OCI-LY1 (cell line): ENCODE measurements at regions not wholly inside any gene's neighbourhood (a gene's known extent, or its start where the extent isn't known, plus 50 kb on each side); places are given as distances from the start of the nearest gene placed in this dataset.

Experiments
- CTCF ChIP-seq: fragments of 200-600 bp; sonication (generic), shearing (Covaris generic); IDR thresholded peaks from 2 replicates; pipeline ENCODE4 v1.5.1; 2017; ENCODE audit warnings: mild to moderate bottlenecking, antibody characterized with exemption, low read length, moderate library complexity, mixed read lengths
- EZH2 ChIP-seq: fragments of 200-600 bp; sonication (generic), shearing (Covaris generic); IDR thresholded peaks from 2 replicates; pipeline ENCODE4 v1.8.0; 2017; ENCODE audit warnings: borderline replicate concordance, mixed run types, mild to moderate bottlenecking, antibody characterized with exemption, low read length, moderate library complexity, mixed read lengths

GRCh38 chr19:30699871-30700280, 327.7 kb downstream of the ZNF536 start:
- no peak for TF ChIP-seq CTCF
- TF ChIP-seq EZH2: no peak
